H1 (cell line): ENCODE measurements at regions not wholly inside any gene's neighbourhood (a gene's known extent, or its start where the extent isn't known, plus 50 kb on each side); places are given as distances from the start of the nearest gene placed in this dataset.

Experiments used
- BACH1 ChIP-seq: IDR thresholded peaks from 2 replicates; pipeline ENCODE4 v1.6.1; 2012; ENCODE audit warnings: low read length, improper control_type of control experiment
- CTBP2 ChIP-seq: IDR thresholded peaks from 2 replicates; pipeline ENCODE4 v1.7.0; 2011; ENCODE audit warnings: borderline replicate concordance, mild to moderate bottlenecking, moderate library complexity, mixed read lengths, low read length; ENCODE audit not compliant: insufficient read depth, insufficient read length
- GABPA ChIP-seq: IDR thresholded peaks from 2 replicates; pipeline ENCODE4 v1.6.1; 2011; ENCODE audit warnings: mild to moderate bottlenecking, low read length, moderate library complexity, borderline replicate concordance; ENCODE audit not compliant: insufficient read depth
- JUN ChIP-seq: IDR thresholded peaks from 2 replicates; pipeline ENCODE4 v1.6.1; 2011; ENCODE audit warnings: low read depth, mild to moderate bottlenecking, improper control_type of control experiment, low read length
- JUND ChIP-seq: IDR thresholded peaks from 2 replicates; pipeline ENCODE4 v1.6.1; 2011; ENCODE audit warnings: mild to moderate bottlenecking, improper control_type of control experiment, low read length
- KDM4A ChIP-seq: IDR thresholded peaks from one replicate; pipeline ENCODE4 v1.7.1; 2012; ENCODE audit warnings: low read depth, mild to moderate bottlenecking, moderate library complexity, low read length, inconsistent platforms; ENCODE audit not compliant: severe bottlenecking
- POLR2AphosphoS5 ChIP-seq: IDR thresholded peaks from 2 replicates; pipeline ENCODE4 v1.6.1; 2011; ENCODE audit warnings: low read depth, low read length
- RBBP5 ChIP-seq: IDR thresholded peaks from 2 replicates; pipeline ENCODE4 v1.7.1; 2012; ENCODE audit warnings: low read depth, mild to moderate bottlenecking, inconsistent platforms, low read length, moderate library complexity, borderline replicate concordance
- SP2 ChIP-seq: IDR thresholded peaks from 2 replicates; pipeline ENCODE4 v1.6.1; 2012; ENCODE audit warnings: mild to moderate bottlenecking, low read length, inconsistent platforms
- USF2 ChIP-seq: IDR thresholded peaks from 2 replicates; pipeline ENCODE4 v1.6.1; 2011; ENCODE audit warnings: low read length, improper control_type of control experiment
- YY1 ChIP-seq: IDR thresholded peaks from 2 replicates; pipeline ENCODE4 v1.6.1; 2011; ENCODE audit warnings: low read depth, mild to moderate bottlenecking, low read length

- TF ChIP-seq USF2 (no peak), JUN (no peak), CTBP2 (no peak), JUND (no peak), GABPA (no peak), POLR2AphosphoS5 (no peak), KDM4A (no peak), SP2 (no peak), YY1 (no peak), RBBP5 (no peak), BACH1 (no peak)
Measured at GRCh38 chr2:67221266-67221665, 175.9 kb upstream of the ETAA1 start (continued).
